Adrenal gland (tissue), 5 donors: ENCODE measurements at regions not wholly inside any gene's neighbourhood (a gene's known extent, or its start where the extent isn't known, plus 50 kb on each side); places are given as distances from the start of the nearest gene placed in this dataset.

Experiments
- CTCF ChIP-seq, 6 experiments: fragments of 450-650 bp in 4 of 6; fragments of 200-600 bp in 2 of 6; sonication (generic) in 1 of 6; IDR thresholded peaks; 1 replicate in 5 of 6; 2 replicates in 1 of 6; pipeline versions ENCODE4 v1.5.1 to v1.8.0; 2016 to 2021; ENCODE audit warnings: antibody characterized with exemption in 6 of 6, mild to moderate bottlenecking in 2 of 6, moderate library complexity in 1 of 6
- POLR2A ChIP-seq, 2 donors: fragments of 450-650 bp; IDR thresholded peaks; one replicate each; pipeline ENCODE4 v1.6.1; 2017; ENCODE audit warnings: antibody characterized with exemption in 2 of 2, mild to moderate bottlenecking in 2 of 2, moderate library complexity in 1 of 2
- donor health status: DM: no; HTN: no; CAD: no.

- TF ChIP-seq CTCF (IDR thresholded peaks at IDR 0.05) (no peak), POLR2A (IDR thresholded peaks at IDR 0.05) (no peak)
Observed at GRCh38 chr10:3710764-3711163, 74.2 kb downstream of the KLF6 start.
